ENCODE measurements at regions not wholly inside any gene's neighbourhood (a gene's known extent, or its start where the extent isn't known, plus 50 kb on each side); places are given as distances from the start of the nearest gene placed in this dataset.

- TF ChIP-seq ZNF654 (tag by site-specific recombination; IDR thresholded peaks at IDR 0.05; ENCODE audit: low read depth), result no peak
These were observed 853.9 kb upstream of the EEF2KMT start (continued) for GRCh38 chr16:5951486-5951885.

- no peak for TF ChIP-seq ZNF488 (tag by site-specific recombination; IDR thresholded peaks at IDR 0.05)
- TF ChIP-seq SP3 (tag by site-specific recombination; IDR thresholded peaks at IDR 0.05), result no peak
- no peak for TF ChIP-seq BCL6B (tag by site-specific recombination; IDR thresholded peaks at IDR 0.05)
- TF ChIP-seq ZFHX2 (tag by site-specific recombination; conservative IDR thresholded peaks at IDR 0.05), result no peak
- no peak for TF ChIP-seq PRDM10 (tag by site-specific recombination; IDR thresholded peaks at IDR 0.05)
- TF ChIP-seq ZNF658 (tag by site-specific recombination; IDR thresholded peaks at IDR 0.05), result no peak
- no peak for TF ChIP-seq ZNF184 (tag by site-specific recombination; IDR thresholded peaks at IDR 0.05)
- no peak for TF ChIP-seq AEBP2 (tag by site-specific recombination; IDR thresholded peaks at IDR 0.05; ENCODE audit: borderline replicate concordance)
- no peak for TF ChIP-seq ZNF37A (tag by site-specific recombination; IDR thresholded peaks at IDR 0.05)
- no peak for TF ChIP-seq SALL2 (tag by site-specific recombination; IDR thresholded peaks at IDR 0.05; ENCODE audit: borderline replicate concordance)
- TF ChIP-seq ZNF138 (tag by site-specific recombination; IDR thresholded peaks at IDR 0.05; ENCODE audit: borderline replicate concordance), result no peak
- no peak for TF ChIP-seq ZNF707 (tag by site-specific recombination; IDR thresholded peaks at IDR 0.05)
- Histone ChIP-seq H3K36me3 (ENCODE audit: control insufficient read depth in 2 of 2, insufficient read depth in 1 of 2, low read length in 2 of 2) (no peaks in the 10 kb centered on the region), H3K4me3 (ENCODE audit: low read depth, low read length) (no peak overlapping the region), H3K4me1 (ENCODE audit: control insufficient read depth, insufficient read depth, low read length) (no peaks in the 10 kb centered on the region), H3K9me3 (ENCODE audit: control insufficient read depth, insufficient read depth, low read depth, low read length) (no peaks in the 10 kb centered on the region), H3K27ac (ENCODE audit: extremely low read depth, low read depth, low read length) (no peak overlapping the region)
- ChIA-PET CTCF (interaction anchor here (1.0 kb wide), 1 partner anchor 26 kb away, joined by 3 read pairs; no protein-coding TSS in a partner anchor), POLR2A (no interaction called here)
These were observed 847.4 kb upstream of the EEF2KMT start for GRCh38 chr16:5944971-5945370.

GRCh38 chr16:5938607-5939006 is 841.0 kb upstream of the EEF2KMT start:
- no peak overlapping the region for H3K4me3 ChIP-seq (ENCODE audit: low read depth, low read length)
- ChIA-PET CTCF (interaction anchor here (0.6 kb wide), 1 partner anchor 557 kb away, joined by 3 read pairs; no protein-coding TSS in a partner anchor), POLR2A (no interaction called here)
- TF ChIP-seq ZNF549 (tag by site-specific recombination; IDR thresholded peaks at IDR 0.05), result no peak
- TF ChIP-seq ZNF664 (tag by site-specific recombination; IDR thresholded peaks at IDR 0.05), result no peak
- TF ChIP-seq ZNF423 (tag by site-specific recombination; IDR thresholded peaks at IDR 0.05), result no peak
- H3K36me3 ChIP-seq (ENCODE audit: control insufficient read depth in 2 of 2, insufficient read depth in 1 of 2, low read length in 2 of 2), result no peaks in the 10 kb centered on the region
- H3K9me3 ChIP-seq (ENCODE audit: control insufficient read depth, insufficient read depth, low read depth, low read length), result no peaks in the 10 kb centered on the region
- H3K4me1 ChIP-seq (ENCODE audit: control insufficient read depth, insufficient read depth, low read length), result no peaks in the 10 kb centered on the region
- H3K27ac ChIP-seq (ENCODE audit: extremely low read depth, low read depth, low read length), result no peak overlapping the region

Measured in HEK293 (cell line).